Brain pericyte (primary cell): ENCODE measurements at regions not wholly inside any gene's neighbourhood (a gene's known extent, or its start where the extent isn't known, plus 50 kb on each side); places are given as distances from the start of the nearest gene placed in this dataset.

Experiments
- DNase-seq: peaks from one replicate; pipeline ENCODE4 v3.0.0-alpha.2; 2012; ENCODE audit warnings: low read depth, low spot score

DNA sequence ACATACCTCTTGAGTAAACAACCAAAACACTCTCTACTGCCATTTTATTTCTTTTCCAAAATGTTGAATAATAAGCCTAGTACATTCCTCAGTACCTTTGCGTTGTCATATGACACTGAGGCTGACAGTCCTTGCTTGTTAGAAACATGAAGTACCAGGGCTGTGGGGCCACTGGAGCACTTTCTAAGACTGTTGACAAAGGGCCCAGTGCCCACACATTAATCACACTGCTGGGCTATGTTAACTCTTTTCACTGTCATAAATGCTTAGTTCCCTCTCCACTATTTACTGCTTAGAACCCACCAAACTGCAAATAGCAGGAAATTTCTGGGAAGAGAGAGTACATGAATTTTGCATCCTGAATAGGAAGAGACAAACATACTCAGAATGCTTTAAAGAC, 57.1 kb downstream of the FAM47B start:
- no peak for DNase-seq

DNA sequence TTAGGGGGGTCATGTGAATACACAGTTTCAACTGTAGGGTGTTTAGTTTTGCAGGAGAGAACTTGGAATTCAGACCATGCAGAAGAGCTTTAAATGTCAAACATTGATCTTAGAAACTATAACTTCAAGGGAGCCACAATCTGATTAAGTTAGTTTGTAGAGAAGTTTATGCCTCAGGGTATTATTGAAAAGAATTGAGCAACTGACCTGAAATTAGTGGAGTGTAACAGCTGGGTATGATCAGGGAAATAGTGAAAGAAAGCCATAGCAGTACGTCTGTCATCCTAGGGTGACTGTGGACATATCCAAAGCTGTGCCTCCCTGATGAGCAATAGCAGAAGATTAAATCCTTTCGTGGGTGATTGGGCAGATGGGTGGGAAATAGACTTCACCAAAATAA, 63.8 kb downstream of the FAM47B start:
- no peak for DNase-seq

DNA sequence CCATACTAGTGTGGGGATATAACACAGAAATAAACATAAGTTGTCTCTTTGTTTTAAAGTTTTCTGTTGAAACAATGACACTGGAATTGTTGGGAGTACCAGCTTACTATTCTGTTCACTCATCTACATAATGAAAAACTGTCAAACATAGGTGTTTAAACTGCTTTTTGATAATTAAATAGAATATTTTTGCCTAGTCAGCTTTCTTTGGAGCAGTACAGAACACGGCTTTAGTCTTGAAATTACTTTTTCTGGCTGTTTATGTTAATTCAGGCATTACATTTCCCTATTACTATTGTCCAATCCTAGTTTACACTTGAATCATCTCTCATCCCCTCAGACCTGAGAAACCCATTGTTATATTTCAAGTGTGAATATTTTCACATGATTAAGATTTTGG, 73.0 kb downstream of the FAM47B start:
- DNase-seq = no peak

DNA sequence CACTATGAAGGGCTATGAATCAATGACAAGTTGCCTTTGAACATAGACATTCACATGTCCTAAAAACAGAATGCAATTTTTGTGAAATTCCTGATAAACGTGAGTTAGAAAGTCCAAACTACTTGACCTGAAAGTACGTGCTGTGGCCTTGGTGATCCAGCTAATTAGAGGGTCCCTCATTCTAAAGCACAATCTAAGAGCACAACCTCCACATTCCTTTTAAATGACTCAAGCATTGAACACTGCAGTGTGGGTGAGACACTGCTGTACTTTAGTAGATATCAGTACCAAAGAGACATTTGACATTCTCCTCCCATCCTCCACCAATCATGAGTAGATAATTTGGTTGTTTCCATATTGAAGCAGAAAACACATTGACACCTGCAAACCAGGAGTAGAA, 73.5 kb downstream of the FAM47B start:
- DNase-seq = no peak

DNA sequence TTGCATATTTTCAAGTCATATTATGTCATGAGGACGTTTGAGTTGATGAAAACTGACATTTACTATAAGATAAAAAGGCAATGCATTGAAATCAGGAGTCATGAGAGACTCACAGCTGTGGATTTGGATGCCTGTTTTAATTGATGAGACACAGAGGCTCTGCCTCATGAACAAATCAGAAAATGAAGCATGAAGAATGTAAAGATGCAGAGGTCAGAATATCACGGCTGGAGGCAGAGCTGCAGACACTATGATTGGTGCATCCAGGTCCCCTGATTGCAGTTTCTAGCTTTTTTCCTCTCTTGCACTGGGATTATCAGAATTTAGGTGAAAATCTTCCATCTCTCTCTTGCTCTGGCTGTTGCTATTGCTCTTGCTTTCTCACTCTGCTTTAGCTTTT, 74.7 kb downstream of the FAM47B start:
- no peak for DNase-seq

DNA sequence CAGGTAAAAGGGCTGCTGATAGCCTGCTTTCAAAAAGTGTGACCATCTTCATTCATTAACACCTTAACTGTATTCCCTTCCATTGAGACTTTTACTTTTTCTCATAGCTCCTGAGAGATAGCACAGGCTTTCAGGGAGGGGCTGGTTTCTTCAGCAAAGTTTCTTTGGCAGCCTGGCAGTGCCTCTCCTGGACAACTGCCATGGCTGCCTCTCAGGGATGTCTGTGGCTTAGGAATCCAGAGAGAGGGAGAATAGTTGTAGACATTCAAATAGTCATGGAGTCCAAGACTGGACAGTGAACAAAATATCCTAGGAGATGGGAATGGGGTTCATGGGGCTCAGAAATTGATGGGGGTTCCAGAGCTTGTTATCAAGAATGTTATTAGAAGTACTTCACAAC, 81.1 kb downstream of the FAM47B start:
- no peak for DNase-seq

DNA sequence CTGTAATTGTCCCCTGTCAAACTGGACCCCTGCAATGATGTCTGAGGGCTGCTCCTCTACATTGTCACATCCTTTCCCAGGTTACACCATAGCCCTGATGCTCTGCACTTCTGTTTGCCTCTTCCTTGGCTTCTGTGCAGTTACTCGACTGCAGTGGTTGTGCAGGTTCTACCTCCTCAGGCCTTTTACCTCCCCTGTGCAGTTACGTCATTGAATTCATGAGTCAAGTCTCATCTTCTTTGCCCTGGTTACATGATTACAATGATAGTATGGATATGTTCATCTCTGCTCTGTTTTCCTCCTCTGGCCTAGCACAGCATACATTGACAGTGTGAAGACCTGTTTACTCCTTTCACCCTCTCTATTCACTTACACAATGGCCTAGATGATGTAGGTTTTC, 83.2 kb downstream of the FAM47B start:
- DNase-seq = no peak

DNA sequence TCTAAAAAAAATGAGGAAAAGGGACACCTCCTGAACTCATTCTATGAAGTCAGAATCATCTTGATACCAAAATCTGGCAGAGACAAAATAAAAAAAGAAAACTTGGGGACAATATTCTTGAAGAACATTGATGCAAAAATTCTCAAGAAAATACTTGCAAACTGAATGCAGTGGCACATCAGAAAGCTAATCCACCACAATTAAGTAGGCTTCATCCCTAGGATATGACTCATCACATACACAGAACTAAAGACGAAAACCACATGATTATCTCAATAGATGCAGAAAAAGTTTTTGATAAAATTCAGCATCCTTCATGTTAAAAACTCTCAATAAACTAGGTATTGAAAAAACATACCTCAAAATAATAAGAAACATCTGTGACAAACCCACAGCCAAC, 98.3 kb downstream of the FAM47B start:
- no peak for DNase-seq

DNA sequence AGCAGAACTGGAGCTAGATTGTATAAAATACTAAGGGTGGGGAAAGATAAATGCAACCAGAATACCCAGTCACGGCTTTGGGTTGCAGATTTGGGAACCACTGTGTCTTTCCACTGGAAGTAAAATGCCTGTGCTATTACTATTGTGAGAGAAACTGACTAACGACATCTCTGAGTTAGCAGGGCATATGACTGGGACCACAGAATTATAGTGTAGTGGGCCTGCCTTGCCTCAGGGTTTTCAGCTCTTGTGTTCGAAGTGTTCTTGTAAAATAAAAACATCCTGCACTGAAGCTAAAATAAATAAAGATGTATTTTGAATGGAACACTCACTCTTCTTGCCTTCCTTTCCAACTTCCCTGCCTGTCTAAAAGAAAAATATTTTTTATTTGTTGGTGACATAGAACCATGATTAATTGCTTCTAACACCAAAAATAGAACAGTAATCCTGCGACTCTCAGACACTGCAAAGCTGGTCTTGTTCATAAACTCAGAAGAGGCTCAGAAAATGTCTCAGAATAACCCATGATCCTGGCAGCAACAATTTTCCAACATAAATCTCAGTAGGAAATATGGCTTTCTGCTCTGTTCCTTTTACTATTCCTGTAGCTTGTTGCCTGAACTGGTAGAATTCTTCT, 104.2 kb downstream of the FAM47B start:
- DNase-seq = no peak

DNA sequence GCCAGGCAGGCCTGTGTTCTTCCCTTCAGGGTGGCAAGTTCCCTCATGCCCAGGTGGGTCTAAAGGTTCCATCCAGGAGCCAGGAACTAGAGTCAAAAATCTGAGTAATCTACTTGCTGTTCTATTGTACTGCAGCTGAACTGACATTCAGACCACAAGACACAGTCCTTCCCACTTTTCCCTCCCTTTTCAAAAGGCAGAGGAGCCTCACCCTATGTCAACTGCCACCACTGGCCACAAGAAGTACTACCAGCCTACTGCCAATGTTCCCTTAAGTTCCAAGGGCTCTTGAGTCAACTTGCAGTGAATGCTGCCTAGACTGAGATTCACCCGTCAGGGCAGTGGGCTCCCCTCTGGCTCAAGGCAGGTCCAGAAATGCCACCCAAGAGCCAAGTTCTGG, 133.5 kb downstream of the FAM47B start:
- DNase-seq = no peak

DNA sequence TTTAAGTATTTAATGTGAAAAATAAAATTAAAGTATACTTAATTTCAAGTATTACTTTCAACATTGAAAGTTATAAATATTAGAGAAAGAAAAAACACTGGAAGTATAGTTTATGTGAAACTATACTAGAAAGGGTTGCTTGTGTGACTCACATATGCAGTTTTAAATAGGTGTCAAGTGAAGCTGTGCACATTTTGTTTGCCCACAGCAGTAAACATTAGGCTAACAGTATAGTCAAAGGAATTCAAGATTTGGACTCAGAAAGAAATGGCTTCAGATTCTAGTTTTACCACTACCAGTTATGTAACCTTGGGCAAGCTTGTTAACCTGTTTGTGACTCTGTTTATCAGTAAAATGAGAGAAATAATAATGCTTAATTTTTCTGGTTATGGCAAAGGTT, 148.2 kb downstream of the FAM47B start:
- no peak for DNase-seq

DNA sequence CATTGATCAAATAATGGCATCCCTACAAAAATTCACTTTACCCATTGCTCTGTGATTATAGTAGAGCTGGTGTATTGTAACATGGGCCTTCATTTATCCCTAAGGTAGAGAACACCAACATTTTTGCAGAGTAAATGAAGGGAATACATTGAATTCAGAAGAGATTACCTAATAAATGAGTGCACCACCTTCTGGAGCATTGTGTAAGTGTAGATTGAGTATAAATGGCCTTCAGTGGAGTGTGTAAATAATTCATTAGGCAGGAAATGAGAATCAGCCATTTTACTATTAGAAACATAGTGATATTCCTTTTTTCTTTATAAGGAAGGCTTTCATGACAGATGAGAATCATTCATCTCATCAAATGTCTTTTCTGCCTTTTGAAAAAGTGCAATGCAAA, 155.8 kb downstream of the FAM47B start:
- DNase-seq = no peak

DNA sequence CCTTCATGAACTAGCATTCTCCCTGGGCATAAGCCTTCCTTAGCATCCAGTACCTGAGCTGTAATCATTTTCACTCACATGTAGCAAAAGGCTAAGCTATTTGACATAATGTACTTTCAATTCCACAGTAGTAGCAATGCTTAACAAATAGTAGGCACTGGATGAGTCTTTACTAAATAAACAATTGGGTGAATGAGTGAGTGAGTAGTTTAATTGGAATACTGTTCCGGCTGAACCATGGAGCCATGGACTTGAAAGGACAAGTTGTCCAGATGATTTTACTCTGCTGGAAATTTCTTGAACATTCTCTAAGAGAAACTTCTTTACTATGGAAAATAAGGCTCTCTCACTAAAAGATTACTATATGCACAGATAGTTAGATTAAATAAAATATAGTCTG, 159.3 kb downstream of the FAM47B start:
- no peak for DNase-seq

DNA sequence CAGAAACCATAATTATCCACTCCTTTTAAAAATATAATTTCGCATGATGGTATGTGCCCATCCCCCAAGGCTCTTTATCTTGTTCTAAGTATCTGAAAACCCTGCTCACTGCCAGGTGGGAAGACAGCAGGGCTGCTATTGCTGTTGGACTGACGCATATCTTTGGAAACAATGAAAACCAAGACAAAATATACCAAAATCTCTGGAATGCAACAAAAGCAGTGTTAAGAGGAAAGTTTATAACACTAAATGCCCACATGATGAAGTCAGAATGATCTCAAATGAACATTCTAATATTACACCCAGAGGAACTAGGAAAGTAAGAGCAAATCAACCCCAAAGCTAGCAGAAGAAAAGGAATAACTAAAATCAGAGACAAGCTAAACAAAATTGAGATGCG, 162.0 kb downstream of the FAM47B start:
- no peak for DNase-seq

DNA sequence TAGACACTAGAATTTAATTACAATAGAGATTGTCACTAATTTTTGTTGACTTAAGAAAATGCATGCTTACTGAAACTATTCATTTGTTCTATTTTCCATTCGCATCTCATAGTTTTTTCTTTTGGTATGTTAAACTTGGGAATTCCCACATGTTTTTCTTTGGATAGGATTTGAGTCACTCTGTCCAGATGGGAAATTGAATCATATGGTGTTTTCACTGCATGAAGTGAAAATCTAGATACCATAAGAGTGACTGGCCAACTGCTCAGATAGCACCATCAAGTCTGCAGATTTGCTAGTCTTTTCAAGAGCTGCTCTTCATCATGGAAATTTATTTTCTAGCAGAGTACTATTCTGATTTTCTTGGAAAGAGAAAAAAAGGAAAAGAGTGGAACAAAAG, 172.6 kb downstream of the FAM47B start:
- peak; percentile 32 for DNase-seq

DNA sequence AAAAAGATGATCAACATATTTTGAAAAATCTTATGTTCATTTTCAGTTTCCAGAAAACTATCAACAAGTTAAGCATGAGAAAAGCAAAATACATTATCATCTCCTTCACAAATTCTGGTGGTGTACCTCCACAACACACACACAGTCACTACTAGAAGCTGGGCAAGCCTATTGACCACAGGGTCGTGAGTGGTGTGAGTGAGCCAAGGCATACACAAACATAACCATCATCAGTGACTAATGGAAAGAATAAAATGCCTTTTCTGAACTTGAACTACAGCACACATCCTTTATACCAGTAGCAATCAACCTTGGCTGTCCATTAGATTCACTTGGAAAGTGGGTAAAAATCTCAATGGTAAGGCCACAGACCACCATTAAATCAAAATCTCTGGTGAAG, 180.2 kb downstream of the FAM47B start:
- no peak for DNase-seq

DNA sequence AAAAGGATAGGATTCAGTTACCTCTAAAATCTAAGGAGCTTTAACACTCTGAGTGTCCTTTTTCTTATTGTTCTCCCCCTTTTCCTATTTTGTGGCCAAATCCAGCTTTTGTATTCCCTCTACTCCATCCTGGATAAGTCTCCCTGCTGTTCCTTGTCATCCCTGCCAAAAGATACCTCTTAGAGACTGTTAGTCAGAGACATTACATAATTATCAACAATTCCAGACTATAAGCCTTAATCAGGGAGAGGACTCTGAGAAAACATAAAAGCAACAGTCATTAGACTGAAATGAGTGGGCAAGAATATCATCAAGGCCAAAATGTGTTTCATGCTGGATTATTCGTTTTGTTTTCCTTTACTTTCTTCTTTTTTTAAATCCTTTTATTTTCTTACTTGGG, 206.9 kb downstream of the FAM47B start:
- no peak for DNase-seq

DNA sequence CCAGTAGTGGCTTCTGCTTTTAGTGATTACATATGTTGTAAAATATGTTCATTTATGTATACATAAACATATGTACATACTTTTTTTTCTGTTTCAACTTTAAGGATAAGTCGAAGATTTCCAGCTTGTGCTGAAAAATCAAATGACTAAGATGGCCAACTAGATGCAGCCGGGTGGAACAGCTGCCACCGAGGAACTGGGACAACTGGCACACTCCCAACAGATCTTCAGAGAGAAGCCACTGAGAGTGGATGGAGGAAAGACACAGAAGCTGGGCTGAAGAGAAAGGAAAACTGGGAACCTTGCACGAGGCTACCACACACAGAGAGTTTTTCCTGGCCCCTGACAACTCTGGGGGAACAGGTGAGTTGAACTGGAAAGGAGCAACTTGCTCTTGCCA, 207.5 kb downstream of the FAM47B start:
- no peak for DNase-seq

DNA sequence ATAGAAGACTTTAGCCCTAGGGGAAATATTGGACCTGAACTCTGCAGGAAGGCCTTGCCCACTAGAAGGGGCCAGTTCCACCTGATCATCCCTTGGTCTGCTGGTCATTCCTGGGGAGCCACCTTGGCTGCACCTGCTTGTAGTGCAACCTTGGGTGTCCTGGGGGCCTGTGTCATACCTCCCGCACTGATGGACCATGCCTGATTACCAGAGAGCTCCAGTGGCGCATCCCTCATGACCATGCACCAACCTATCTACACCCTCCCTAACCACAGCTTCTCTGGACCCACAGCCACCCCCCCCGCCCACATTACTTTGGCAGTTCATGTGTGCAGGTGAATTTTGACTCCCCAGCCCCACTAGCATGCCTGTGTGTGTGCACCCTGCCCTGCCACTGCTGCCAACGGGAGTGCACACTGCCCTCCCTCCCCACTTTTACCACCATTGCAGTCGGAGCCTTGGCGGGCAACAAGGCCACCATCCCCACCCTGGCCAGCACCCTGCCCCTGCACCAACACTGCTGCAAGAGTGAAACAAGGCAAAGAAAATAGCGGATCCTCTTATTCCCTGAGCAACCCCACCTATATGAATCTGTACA, 208.1 kb downstream of the FAM47B start:
- no peak for DNase-seq

DNA sequence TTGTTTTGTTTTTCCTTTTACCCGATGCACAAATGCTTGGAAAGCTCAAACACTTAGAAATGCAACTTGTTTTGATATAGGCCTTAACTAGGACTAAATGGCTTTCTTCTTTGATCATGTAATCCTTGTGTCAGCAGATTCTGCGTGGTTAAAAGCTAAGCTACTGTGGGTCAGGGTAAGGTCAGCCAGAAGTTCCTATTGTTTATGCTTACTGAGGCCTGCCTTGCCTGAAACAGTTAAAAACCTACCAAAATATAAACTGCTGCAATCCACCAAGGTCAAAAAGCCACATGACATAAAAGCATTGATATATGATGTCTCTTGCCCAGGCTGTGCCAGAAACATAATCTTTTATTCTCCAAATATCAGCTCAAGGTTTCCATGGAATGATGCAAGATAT, 223.4 kb downstream of the FAM47B start:
- DNase-seq = no peak
